ENCODE measurements at regions not wholly inside any gene's neighbourhood (a gene's known extent, or its start where the extent isn't known, plus 50 kb on each side); places are given as distances from the start of the nearest gene placed in this dataset.

DNA sequence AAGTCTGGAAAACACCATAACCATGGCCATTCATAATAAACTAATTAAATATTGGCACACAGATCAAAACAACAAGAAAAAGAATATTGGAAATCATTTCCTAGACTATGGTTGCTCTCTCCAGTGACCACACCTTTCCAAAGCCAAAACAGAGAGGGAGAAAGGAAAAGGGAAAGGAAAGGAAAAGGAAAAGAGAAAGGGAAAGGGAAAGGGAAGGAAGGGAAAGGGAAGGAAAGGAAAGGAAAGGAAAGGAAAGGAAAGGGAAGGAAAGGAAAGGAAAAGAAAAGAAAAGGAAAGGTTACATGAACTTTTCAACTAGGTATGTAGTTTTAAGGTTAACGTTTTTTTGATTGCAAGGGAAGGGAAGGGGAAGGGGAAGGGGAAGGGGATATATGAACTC lies 360.5 kb upstream of the SLC39A10 start:
- CTCF ChIA-PET: no interaction called here
- TF ChIP-seq, protein P1, sequence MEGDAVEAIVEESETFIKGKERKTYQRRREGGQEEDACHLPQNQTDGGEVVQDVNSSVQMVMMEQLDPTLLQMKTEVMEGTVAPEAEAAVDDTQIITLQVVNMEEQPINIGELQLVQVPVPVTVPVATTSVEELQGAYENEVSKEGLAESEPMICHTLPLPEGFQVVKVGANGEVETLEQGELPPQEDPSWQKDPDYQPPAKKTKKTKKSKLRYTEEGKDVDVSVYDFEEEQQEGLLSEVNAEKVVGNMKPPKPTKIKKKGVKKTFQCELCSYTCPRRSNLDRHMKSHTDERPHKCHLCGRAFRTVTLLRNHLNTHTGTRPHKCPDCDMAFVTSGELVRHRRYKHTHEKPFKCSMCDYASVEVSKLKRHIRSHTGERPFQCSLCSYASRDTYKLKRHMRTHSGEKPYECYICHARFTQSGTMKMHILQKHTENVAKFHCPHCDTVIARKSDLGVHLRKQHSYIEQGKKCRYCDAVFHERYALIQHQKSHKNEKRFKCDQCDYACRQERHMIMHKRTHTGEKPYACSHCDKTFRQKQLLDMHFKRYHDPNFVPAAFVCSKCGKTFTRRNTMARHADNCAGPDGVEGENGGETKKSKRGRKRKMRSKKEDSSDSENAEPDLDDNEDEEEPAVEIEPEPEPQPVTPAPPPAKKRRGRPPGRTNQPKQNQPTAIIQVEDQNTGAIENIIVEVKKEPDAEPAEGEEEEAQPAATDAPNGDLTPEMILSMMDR (IDR thresholded peaks at IDR 0.05 in 2 of 3, conservative IDR thresholded peaks at IDR 0.05 in 1 of 3; ENCODE audit: borderline replicate concordance in 1 of 3, insufficient read depth in 1 of 3, low read depth in 2 of 3, low read length in 2 of 3): no peak
- TF ChIP-seq POLR2A (IDR thresholded peaks at IDR 0.05; ENCODE audit: borderline replicate concordance, extremely low read depth, insufficient read depth, insufficient read length) (no peak), EZH2 (IDR thresholded peaks at IDR 0.05) (no peak), POLR2AphosphoS5 (IDR thresholded peaks at IDR 0.05; ENCODE audit: low read depth, low read length) (no peak), TCF7L2 (IDR thresholded peaks at IDR 0.05; ENCODE audit: borderline replicate concordance, extremely low read depth, insufficient read depth, insufficient read length) (no peak), FOSL1 (IDR thresholded peaks at IDR 0.05; ENCODE audit: low read depth) (no peak), ELF1 (IDR thresholded peaks at IDR 0.05; ENCODE audit: borderline replicate concordance, low read depth) (no peak), EGR1 (IDR thresholded peaks at IDR 0.05; ENCODE audit: low read depth) (no peak), CEBPB (IDR thresholded peaks at IDR 0.05; ENCODE audit: low read depth) (no peak), SIN3A (IDR thresholded peaks at IDR 0.05; ENCODE audit: low read depth) (no peak), ZNF274 (IDR thresholded peaks at IDR 0.05; ENCODE audit: low read depth, low read length) (no peak), ZFX (IDR thresholded peaks at IDR 0.05) (no peak), EZH2phosphoT487 (IDR thresholded peaks at IDR 0.05; ENCODE audit: borderline replicate concordance) (no peak), JUND (IDR thresholded peaks at IDR 0.05) (no peak), SP1 (IDR thresholded peaks at IDR 0.05; ENCODE audit: low read depth) (no peak)
- TF ChIP-seq, protein P2, sequence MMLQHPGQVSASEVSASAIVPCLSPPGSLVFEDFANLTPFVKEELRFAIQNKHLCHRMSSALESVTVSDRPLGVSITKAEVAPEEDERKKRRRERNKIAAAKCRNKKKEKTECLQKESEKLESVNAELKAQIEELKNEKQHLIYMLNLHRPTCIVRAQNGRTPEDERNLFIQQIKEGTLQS (IDR thresholded peaks at IDR 0.05): no peak
- TF ChIP-seq, protein P3, sequence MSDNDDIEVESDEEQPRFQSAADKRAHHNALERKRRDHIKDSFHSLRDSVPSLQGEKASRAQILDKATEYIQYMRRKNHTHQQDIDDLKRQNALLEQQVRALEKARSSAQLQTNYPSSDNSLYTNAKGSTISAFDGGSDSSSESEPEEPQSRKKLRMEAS (IDR thresholded peaks at IDR 0.05): no peak
- BruUV-seq (replicated peaks): no TSS peak

More for the DNA sequence above, 360.5 kb upstream of the SLC39A10 start:
- intact Hi-C loops (cut with micrococcal nuclease): no loop called here
- Histone ChIP-seq H3K79me2 (ENCODE audit: insufficient read depth, low read length) (no peaks in the 10 kb centered on the region), H3K27me3 (ENCODE audit: insufficient read depth, low read length) (no peaks in the 10 kb centered on the region), H3K36me3 (ENCODE audit: control insufficient read depth in 1 of 2, insufficient read depth in 2 of 2, low read length in 2 of 2) (no peaks in the 10 kb centered on the region), H2AFZ (ENCODE audit: low read depth, low read length, poor library complexity, severe bottlenecking) (no peak overlapping the region), H3K9ac (ENCODE audit: low read length) (no peak overlapping the region), H3K4me2 (ENCODE audit: low read length) (no peak overlapping the region), H3K4me3 (replicated peaks in 1 of 2; ENCODE audit: low read depth in 1 of 2, low read length in 2 of 2) (no peak overlapping the region), H3K9me3 (ENCODE audit: control insufficient read depth in 1 of 2, insufficient read depth in 1 of 2, low read depth in 1 of 2, low read length in 2 of 2) (no peaks in the 10 kb centered on the region), H3K9me2 (ENCODE audit: insufficient read depth) (no peaks in the 10 kb centered on the region), H3K4me1 (ENCODE audit: control insufficient read depth in 1 of 2, insufficient read depth in 2 of 2, low read length in 2 of 2) (no peaks in the 10 kb centered on the region), H3K27ac (ENCODE audit: low read depth, low read length) (no peak overlapping the region), H4K20me1 (ENCODE audit: insufficient read depth) (no peaks in the 10 kb centered on the region)
- ChIA-PET POLR2A (no interaction called here), RAD21 (ENCODE audit: low non-redundant PET in 1 of 2, low total read pairs in 2 of 2, uncharacterized antibody in 2 of 2, unreplicated experiment in 2 of 2) (no interaction called here)
- DNase-seq (ENCODE audit: low read depth, low spot score): no peak
- no peak for ATAC-seq

Data from HCT116 (cell line).